ENCODE measurements at regions not wholly inside any gene's neighbourhood (a gene's known extent, or its start where the extent isn't known, plus 50 kb on each side); places are given as distances from the start of the nearest gene placed in this dataset.

- TF ChIP-seq CTCF (IDR thresholded peaks at IDR 0.05; ENCODE audit: poor library complexity, severe bottlenecking) (peak; percentile 84), TAF1 (IDR thresholded peaks at IDR 0.05; ENCODE audit: low read depth) (no peak), EZH2 (IDR thresholded peaks at IDR 0.05; ENCODE audit: borderline replicate concordance, insufficient read depth, low read length, poor library complexity, severe bottlenecking) (no peak), EP300 (conservative IDR thresholded peaks at IDR 0.05; ENCODE audit: poor library complexity, severe bottlenecking) (peak; percentile 74), POLR2AphosphoS5 (IDR thresholded peaks at IDR 0.05) (peak; percentile 80), MXI1 (conservative IDR thresholded peaks at IDR 0.05; ENCODE audit: poor library complexity, severe bottlenecking) (peak; percentile 61), SMC3 (conservative IDR thresholded peaks at IDR 0.05; ENCODE audit: poor library complexity) (peak; percentile 78), RAD21 (conservative IDR thresholded peaks at IDR 0.05) (peak; percentile 74)
These were observed 65.6 kb downstream of the NOL4 start for GRCh38 chr18:34158881-34159690.

All from neural cell (in vitro differentiated cells).